HG03103 (cell line): ENCODE measurements at regions not wholly inside any gene's neighbourhood (a gene's known extent, or its start where the extent isn't known, plus 50 kb on each side); places are given as distances from the start of the nearest gene placed in this dataset.
"Not testable (repeated sequence)": the region's sequence is repeated elsewhere in the genome, so short reads cannot be mapped to it uniquely, and the experiment has no call there.

Experiments
- ATAC-seq: cut with Tn5 transposase; IDR thresholded peaks from one replicate; pipeline ENCODE4 v1.9.1; 2021; ENCODE audit warnings: low read depth; ENCODE audit not compliant: unreplicated experiment

GRCh38 chrX:45537936-45538335 lies 337.3 kb upstream of the DIPK2B start:
- no peak for ATAC-seq

- ATAC-seq: no peak
Observed at GRCh38 chrX:45527834-45528233, 327.2 kb upstream of the DIPK2B start.

GRCh38 chrX:45524805-45525204 lies 324.1 kb upstream of the DIPK2B start:
- no peak for ATAC-seq

- ATAC-seq: no peak
Observed at GRCh38 chrX:45524296-45524695, 323.6 kb upstream of the DIPK2B start.

- no peak for ATAC-seq
Observed at GRCh38 chrX:45518552-45518951, 317.9 kb upstream of the DIPK2B start.

GRCh38 chrX:45517090-45517973 lies 316.7 kb upstream of the DIPK2B start:
- no peak for ATAC-seq

GRCh38 chrX:45515262-45516215 lies 314.9 kb upstream of the DIPK2B start:
- no peak for ATAC-seq

GRCh38 chrX:45513042-45513441 lies 312.4 kb upstream of the DIPK2B start:
- ATAC-seq: no peak

- no peak for ATAC-seq
Observed at GRCh38 chrX:45508454-45508853, 307.8 kb upstream of the DIPK2B start.

GRCh38 chrX:45506149-45506730 lies 305.6 kb upstream of the DIPK2B start:
- no peak for ATAC-seq

GRCh38 chrX:45505214-45505613 lies 304.5 kb upstream of the DIPK2B start:
- ATAC-seq: no peak

GRCh38 chrX:45503787-45504362 lies 303.2 kb upstream of the DIPK2B start:
- not testable (repeated sequence) for ATAC-seq

- no peak for ATAC-seq
Observed at GRCh38 chrX:45502396-45502795, 301.7 kb upstream of the DIPK2B start.

GRCh38 chrX:45497290-45497689 lies 296.6 kb upstream of the DIPK2B start:
- no peak for ATAC-seq

- no peak for ATAC-seq
Observed at GRCh38 chrX:45485719-45486118, 285.0 kb upstream of the DIPK2B start.

GRCh38 chrX:45479835-45480422 lies 279.3 kb upstream of the DIPK2B start:
- ATAC-seq: no peak

- no peak for ATAC-seq
Observed at GRCh38 chrX:45479196-45479834, 278.6 kb upstream of the DIPK2B start.

- no peak for ATAC-seq
Observed at GRCh38 chrX:45472968-45473367, 272.3 kb upstream of the DIPK2B start.

- not testable (repeated sequence) for ATAC-seq
Observed at GRCh38 chrX:45467537-45467936, 266.9 kb upstream of the DIPK2B start.

- not testable (repeated sequence) for ATAC-seq
Observed at GRCh38 chrX:45455732-45456131, 255.1 kb upstream of the DIPK2B start.
